DMS114 treated with DMSO at 0.1 percent for 48 hours (cell line): ENCODE measurements at regions not wholly inside any gene's neighbourhood (a gene's known extent, or its start where the extent isn't known, plus 50 kb on each side); places are given as distances from the start of the nearest gene placed in this dataset.

Experiments used
- DNase-seq: peaks from one replicate; lab custom pipeline; 2025; ENCODE audit not compliant: unreplicated experiment; lab: John Stamatoyannopoulos, UW

DNA sequence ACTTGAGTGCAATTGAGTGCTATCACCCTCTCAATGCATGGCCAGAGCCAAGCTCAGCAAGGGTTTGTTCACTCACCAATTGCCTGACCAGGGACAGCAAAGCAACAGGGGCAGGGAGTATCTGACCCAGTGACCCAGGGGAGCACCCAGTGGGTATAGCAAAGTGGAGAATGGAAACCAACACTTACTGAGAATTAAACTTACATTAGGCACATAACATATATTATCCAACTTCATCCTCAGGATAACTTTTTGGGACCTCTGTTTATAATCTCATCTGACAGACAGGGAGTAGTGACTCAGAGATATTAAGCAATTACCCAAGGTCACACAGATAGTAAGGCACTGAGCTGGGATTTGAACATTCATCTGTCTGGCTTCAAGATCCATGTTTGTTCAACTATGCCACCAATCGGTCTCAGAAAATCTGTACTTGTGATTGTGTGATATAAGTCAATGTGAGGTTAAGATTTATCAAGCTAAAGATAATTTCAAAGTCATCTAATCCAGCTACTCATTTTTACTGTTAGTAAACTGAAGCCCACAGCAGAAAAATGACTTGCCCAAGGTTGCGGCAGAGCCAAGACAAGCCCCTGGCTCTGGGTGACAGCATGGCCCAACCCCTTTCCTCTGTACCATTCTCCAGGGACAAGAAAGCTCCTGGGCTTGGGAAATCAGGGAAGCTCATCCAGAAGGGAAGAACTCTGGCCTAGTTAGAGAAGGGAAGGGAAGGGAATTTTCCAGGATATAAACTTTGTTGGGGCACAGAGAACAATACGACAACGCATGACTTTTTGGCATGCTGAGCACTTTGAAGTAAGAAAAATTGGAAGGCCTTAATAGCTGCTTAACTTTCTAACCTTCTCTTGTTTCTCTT is 138.0 kb upstream of the SMAD3 start:
- DNase-seq: no peak

DNA sequence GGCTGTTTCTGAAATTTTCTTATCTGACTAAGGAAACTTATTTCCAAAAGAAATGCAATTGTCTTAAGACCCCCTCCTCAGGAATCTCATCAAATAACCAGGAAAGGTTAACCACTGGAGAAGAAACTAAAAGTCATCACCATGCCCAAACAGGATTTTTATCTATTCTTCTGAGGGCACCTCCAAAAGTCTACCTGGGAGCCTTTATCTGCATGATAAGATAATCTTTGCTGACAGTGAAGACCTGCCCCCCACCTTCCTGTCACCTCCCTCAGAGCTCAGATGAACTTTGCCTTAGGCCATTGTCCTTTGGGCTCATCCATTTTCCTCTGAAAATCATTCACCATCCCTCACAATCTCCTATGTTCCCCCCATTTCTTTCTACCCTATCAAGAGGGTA is 137.3 kb upstream of the SMAD3 start:
- no peak for DNase-seq

DNA sequence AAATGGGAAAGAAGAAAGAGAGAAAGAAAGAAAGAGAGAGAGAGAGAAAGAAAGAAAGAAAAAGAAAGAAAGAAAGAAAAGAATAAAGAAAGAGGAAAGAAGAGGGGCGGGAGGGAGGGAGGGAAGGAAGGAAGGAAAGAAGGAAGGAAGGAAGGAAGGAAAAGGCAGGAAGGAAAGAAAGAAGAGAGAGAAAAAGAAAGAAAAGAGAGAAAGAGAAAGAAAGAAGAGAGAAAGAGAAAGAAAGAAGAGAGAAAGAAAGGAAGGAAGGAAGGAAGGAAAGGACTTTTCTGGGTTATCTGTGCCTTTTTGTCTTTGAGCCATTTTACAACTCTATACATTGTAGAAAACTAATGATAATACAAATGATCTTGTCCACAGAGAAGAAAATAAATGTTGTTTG is 136.6 kb upstream of the SMAD3 start:
- no peak for DNase-seq

GRCh38 chr15:66929843-66930402 is 135.5 kb upstream of the SMAD3 start:
- DNase-seq: no peak

DNA sequence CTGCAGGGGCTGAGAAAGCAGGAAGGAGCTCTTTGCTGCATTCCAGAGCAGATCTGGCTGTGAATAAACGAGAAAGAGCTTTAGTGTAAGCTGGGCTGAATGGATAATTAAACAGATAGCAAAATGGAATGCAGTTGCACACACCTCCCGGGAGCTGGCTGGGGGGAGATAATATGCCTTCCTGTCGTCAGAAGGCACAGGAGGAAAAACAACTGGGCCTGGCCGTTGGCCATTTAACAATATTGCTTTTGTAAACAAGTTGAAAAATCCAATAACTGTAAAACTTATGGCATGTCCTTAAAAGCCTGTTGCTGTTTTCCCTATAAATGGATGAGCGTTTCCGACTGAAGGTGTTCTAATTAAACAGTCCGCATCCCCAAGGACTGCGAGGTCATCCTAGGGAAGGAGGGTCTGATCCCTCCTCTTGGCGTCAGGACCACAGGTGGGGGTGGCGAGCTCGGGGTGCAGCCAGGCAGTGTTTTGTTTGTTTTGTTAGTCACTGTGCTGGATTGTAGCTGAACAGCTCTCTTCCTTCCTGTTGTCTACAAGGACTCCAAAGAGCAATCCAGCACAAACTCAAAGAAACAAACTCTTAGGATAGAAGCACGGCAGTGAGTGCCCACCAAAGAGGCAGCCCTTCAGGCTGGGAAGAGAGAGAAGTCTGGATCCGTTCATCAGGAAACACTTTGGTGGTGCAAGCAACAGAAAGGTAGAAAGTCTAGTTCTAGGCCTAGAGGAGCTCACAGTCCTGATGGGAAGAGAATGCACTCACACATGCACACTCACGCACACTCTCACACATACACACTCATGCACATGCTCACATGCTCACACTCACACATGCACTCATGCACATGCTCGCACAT is 133.4 kb upstream of the SMAD3 start:
- DNase-seq: no peak

GRCh38 chr15:66932634-66933024 is 132.8 kb upstream of the SMAD3 start:
- no peak for DNase-seq

GRCh38 chr15:66933932-66934867 is 131.2 kb upstream of the SMAD3 start:
- DNase-seq: no peak

DNA sequence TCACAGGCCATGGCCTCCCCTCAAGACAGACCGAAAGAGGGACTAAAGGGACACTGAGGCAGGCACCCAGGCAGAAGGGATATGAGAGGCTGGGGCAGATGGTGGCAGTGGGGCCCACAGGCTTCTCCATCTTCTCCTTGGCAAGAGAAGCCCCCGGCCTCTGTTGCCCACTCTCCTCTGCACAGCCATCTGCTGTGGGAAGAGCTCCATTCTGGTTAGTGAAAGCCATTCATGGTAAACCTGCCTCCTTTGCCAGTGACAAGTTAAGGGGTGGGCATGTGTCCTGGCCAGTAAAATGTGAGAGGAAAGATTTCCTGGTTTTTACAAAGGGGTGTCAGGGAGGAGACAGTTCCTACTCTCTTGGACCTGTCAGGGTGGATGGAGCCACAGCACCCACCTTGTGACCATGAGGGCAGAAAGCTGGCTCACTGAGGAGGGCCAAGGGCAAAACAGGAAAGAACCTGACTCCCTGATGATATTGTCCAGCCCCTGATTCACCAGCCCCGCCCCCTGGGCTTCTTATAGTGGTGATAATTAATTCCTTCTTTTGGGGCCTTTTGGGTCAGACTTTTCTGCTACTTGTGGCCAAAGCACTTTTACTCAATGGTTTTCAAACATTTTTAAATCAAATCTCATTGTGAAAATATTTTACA is 130.4 kb upstream of the SMAD3 start:
- DNase-seq: no peak

- DNase-seq: no peak
These were observed 129.7 kb upstream of the SMAD3 start for GRCh38 chr15:66935688-66936087.

GRCh38 chr15:66936109-66936860 is 129.1 kb upstream of the SMAD3 start:
- no peak for DNase-seq

GRCh38 chr15:66936861-66937582 is 128.4 kb upstream of the SMAD3 start:
- DNase-seq: no peak

DNA sequence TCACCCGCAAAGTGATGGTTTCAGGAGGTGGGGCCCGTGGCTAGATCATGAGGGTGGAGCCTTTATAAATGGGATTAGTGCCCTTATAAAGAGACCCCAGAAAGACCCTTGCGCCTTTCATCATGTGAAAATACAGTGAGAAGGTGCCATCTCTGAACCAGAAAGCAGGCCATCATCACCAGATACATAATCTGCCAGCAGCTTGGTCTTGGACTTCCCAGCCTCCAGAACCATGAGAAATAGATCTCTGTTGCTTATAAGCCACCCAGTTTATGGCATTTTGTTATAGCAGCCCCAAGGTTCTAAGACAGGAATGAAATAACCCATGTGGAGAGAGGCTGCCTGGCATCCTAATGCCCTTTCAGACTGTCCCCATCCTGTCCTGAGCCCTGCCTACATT is 127.8 kb upstream of the SMAD3 start:
- no peak for DNase-seq

DNA sequence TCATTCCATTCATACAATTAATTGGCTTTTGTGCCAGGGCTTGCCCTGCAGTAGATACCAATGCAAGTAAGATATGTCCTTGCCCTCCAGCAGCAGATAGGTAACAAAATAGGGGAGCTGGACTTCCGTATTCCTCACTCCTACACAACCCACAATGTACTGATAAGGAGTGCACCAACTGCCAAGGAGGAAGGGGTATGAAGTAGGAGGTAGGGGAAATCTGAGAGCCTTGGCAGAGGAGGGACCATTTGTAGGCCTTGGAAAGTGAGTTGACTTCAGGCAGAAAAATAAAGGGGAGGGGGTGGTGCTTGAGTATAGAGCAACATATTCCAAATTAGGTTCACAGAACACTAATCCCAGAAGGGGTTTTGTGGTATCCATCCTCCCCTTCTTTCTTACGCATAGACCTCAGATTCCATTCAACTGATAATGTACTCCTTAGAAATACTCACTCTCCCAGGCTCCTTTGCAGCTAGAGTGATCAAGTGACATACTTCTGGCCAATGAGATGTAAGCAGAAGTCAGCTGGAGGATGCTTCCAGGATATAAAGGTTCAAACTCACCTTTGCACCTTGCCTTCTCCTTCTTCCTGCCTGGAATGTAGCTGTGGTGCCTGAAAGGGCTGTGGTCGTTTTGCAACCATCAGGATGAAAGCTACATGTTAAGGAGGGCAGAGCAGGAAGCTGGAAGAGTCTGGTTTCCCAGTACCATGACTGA is 127.1 kb upstream of the SMAD3 start:
- DNase-seq: no peak

DNA sequence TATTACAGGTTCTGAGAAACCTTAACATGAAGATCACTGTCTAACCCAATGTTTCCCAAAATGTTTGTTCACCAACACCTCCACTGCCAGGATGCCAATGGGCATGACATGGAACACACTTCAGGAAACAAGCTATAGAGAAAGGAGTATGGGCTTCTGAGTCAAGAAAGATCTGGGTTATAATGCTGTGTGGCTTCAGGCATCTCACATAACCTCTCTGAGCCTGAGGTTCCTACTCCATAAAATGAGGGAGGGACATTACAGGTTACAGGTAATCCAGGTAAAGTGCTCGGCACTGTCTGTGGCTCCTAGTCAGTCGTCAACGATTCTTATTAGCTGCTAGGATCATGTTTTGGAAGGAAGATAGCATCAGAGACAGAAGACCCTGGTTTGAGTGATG is 126.4 kb upstream of the SMAD3 start:
- DNase-seq: no peak

GRCh38 chr15:66939451-66940023 is 125.9 kb upstream of the SMAD3 start:
- no peak for DNase-seq

DNA sequence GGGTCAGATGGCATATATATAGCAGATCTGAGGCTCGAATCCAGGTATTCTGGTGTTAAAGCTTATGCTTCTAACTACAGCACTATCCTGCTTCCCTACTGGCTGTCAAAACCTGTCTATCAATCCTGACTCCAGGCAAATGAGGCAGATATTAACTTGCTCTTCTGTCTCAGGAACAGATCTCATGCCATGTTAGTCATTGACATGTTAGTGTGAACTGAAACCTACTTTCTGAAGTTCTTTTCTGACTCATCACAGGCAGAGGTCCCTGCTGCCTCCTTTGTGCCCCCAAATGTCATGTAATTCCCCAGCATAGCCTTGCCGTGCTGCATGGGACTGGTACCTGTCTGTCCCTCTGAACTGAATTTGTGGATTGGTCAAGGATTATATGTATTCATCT is 125.0 kb upstream of the SMAD3 start:
- no peak for DNase-seq

- DNase-seq: no peak
These were observed 124.2 kb upstream of the SMAD3 start for GRCh38 chr15:66941108-66941711.
